Stimulated activated CD4-positive, alpha-beta T cell treated with anti-CD3 and anti-CD28 coated beads, Interleukin-2, amount 100 ng/mL, for 24 hours (primary cell): ENCODE measurements at regions not wholly inside any gene's neighbourhood (a gene's known extent, or its start where the extent isn't known, plus 50 kb on each side); places are given as distances from the start of the nearest gene placed in this dataset.
"Not testable (repeated sequence)": the region's sequence is repeated elsewhere in the genome, so short reads cannot be mapped to it uniquely, and the experiment has no call there.

Experiments used
- DNase-seq, 2 donors: peaks; one replicate each; pipeline ENCODE4 v3.0.0-alpha.2; 2020

- DNase-seq: no peak
Measured at GRCh38 chr1:187987236-187987776, 1158.6 kb downstream of the PLA2G4A start.

GRCh38 chr1:187991944-187992343 lies 1163.2 kb downstream of the PLA2G4A start:
- DNase-seq: no peak

GRCh38 chr1:187996780-187997179 lies 1168.0 kb downstream of the PLA2G4A start:
- DNase-seq: no peak

GRCh38 chr1:187999973-188000372 lies 1171.2 kb downstream of the PLA2G4A start:
- no peak for DNase-seq

GRCh38 chr1:188003687-188004086 lies 1174.9 kb downstream of the PLA2G4A start:
- DNase-seq: not testable (repeated sequence)

- no peak for DNase-seq
Measured at GRCh38 chr1:188004849-188005248, 1176.1 kb downstream of the PLA2G4A start.

GRCh38 chr1:188006354-188006753 lies 1177.6 kb downstream of the PLA2G4A start:
- DNase-seq: no peak

GRCh38 chr1:188013222-188013849 lies 1184.6 kb downstream of the PLA2G4A start:
- DNase-seq: not testable (repeated sequence)

GRCh38 chr1:188017921-188018320 lies 1189.2 kb downstream of the PLA2G4A start:
- DNase-seq: no peak

- no peak for DNase-seq
Measured at GRCh38 chr1:188022661-188023060, 1193.9 kb downstream of the PLA2G4A start.

GRCh38 chr1:188023206-188023605 lies 1194.5 kb downstream of the PLA2G4A start:
- no peak for DNase-seq

- no peak for DNase-seq
Measured at GRCh38 chr1:188027613-188028012, 1198.9 kb downstream of the PLA2G4A start.

- not testable (repeated sequence) for DNase-seq
Measured at GRCh38 chr1:188037572-188037971, 1208.8 kb downstream of the PLA2G4A start.

- no peak for DNase-seq
Measured at GRCh38 chr1:188043536-188044245, 1214.9 kb downstream of the PLA2G4A start.

- DNase-seq: no peak
Measured at GRCh38 chr1:188050250-188050649, 1221.5 kb downstream of the PLA2G4A start.

GRCh38 chr1:188056011-188056410 lies 1227.3 kb downstream of the PLA2G4A start:
- no peak for DNase-seq

GRCh38 chr1:188058801-188059200 lies 1230.1 kb downstream of the PLA2G4A start:
- no peak for DNase-seq

GRCh38 chr1:188061881-188062280 lies 1233.1 kb downstream of the PLA2G4A start:
- no peak for DNase-seq

GRCh38 chr1:188062456-188062855 lies 1233.7 kb downstream of the PLA2G4A start:
- DNase-seq: no peak

GRCh38 chr1:188065917-188066316 lies 1237.2 kb downstream of the PLA2G4A start:
- DNase-seq: no peak

GRCh38 chr1:188070848-188071247 lies 1242.1 kb downstream of the PLA2G4A start:
- DNase-seq: no peak

GRCh38 chr1:188089015-188089414 lies 1260.3 kb downstream of the PLA2G4A start:
- no peak for DNase-seq

GRCh38 chr1:188089461-188089860 lies 1260.7 kb downstream of the PLA2G4A start:
- DNase-seq: no peak

- DNase-seq: no peak
Measured at GRCh38 chr1:188096521-188096920, 1267.8 kb downstream of the PLA2G4A start.
